Activated naive CD4-positive, alpha-beta T cell treated with anti-CD3 and anti-CD28 coated beads for 36 hours (primary cell): ENCODE measurements at regions not wholly inside any gene's neighbourhood (a gene's known extent, or its start where the extent isn't known, plus 50 kb on each side); places are given as distances from the start of the nearest gene placed in this dataset.

Experiments
- CTCF ChIA-PET: fragments of 350-600 bp; sonication (Branson Sonifier 250); formaldehyde crosslinking; loops from one replicate; lab custom pipeline; 2021; ENCODE audit warnings: antibody characterized with exemption; lab: Charles Lee
- DNase-seq: peaks from one replicate; pipeline ENCODE4 v3.0.0-alpha.2; 2020
- H3K27ac Mint-ChIP-seq: one replicate; pipeline ENCODE4 v1.8.0; 2021; ENCODE audit warnings: mild to moderate bottlenecking, mixed read lengths
- H3K27me3 Mint-ChIP-seq: one replicate; pipeline ENCODE4 v1.8.0; 2021; ENCODE audit warnings: low read depth, mixed read lengths
- H3K36me3 Mint-ChIP-seq: one replicate; pipeline ENCODE4 v1.8.0; 2021; ENCODE audit warnings: low read depth, mixed read lengths
- H3K4me1 Mint-ChIP-seq: one replicate; pipeline ENCODE4 v1.8.0; 2021; ENCODE audit warnings: low read depth, mixed read lengths
- H3K4me3 Mint-ChIP-seq: one replicate; pipeline ENCODE4 v1.8.0; 2021; ENCODE audit warnings: mild to moderate bottlenecking, moderate library complexity, mixed read lengths
- H3K9me3 Mint-ChIP-seq: one replicate; pipeline ENCODE4 v1.8.0; 2021; ENCODE audit warnings: mixed read lengths
- intact Hi-C: fragments of 100-400 bp; cut with micrococcal nuclease; formaldehyde crosslinking; loops from one replicate; pipeline ENCODE4 v1.15.1; 2023

DNA sequence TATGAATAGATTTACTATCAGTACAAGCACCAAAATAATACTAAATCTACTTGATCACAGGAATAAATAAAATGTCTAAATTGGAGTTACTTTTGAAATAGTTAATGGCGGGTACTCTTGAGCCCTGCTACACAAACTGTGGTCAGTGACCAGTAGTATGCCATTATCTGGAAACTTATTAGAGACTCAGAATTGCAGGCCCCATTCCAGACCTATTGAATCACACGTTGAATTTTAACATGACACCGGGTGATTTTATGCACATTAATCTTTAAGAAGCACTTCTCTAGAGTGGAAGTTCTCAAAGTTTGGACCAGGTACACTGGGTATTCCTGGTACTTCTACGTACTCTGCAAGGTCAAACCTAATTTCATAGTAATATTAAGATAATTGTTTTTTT lies 660.0 kb upstream of the POU3F4 start:
- Mint-ChIP-seq H3K4me1 (no peaks in the 10 kb centered on the region), H3K27ac (no peak overlapping the region), H3K4me3 (no peak overlapping the region), H3K36me3 (no peaks in the 10 kb centered on the region), H3K9me3 (no peaks in the 10 kb centered on the region), H3K27me3 (no peaks in the 10 kb centered on the region)
- CTCF ChIA-PET: no interaction called here
- DNase-seq: no peak
- intact Hi-C loops: no loop called here
